Natural killer cell (primary cell): ENCODE measurements at regions not wholly inside any gene's neighbourhood (a gene's known extent, or its start where the extent isn't known, plus 50 kb on each side); places are given as distances from the start of the nearest gene placed in this dataset.

Source experiments
- ATAC-seq, 3 donors: fragments of 150-1000 bp in 2 of 3; fragments of 200-7000 bp in 1 of 3; cut with Tn5 transposase; 1 replicate in 1 of 3; 2 replicates in 2 of 3; pipeline ENCODE4 v1.10.0; 2021; ENCODE audit warnings: mild to moderate bottlenecking in 2 of 3, moderate library complexity in 2 of 3
- DNase-seq, 2 donors: peaks; one replicate each; pipeline versions ENCODE4 v3.0.0 to v3.0.0-alpha.2; 2013 to 2021; ENCODE audit warnings: mixed read lengths in 1 of 2
- H3K27ac ChIP-seq: one replicate; pipeline ENCODE4 v1.5.1; 2013; ENCODE audit warnings: mild to moderate bottlenecking, low read length
- H3K27me3 ChIP-seq: one replicate; pipeline ENCODE4 v1.6.1; 2013; ENCODE audit warnings: low read length; ENCODE audit not compliant: control insufficient read depth, insufficient read depth
- H3K36me3 ChIP-seq: one replicate; pipeline ENCODE4 v1.6.1; 2013; ENCODE audit warnings: low read length; ENCODE audit not compliant: control insufficient read depth, insufficient read depth
- H3K4me1 ChIP-seq: one replicate; pipeline ENCODE4 v1.6.1; 2013; ENCODE audit warnings: low read length; ENCODE audit not compliant: control insufficient read depth, insufficient read depth
- H3K4me3 ChIP-seq: one replicate; pipeline ENCODE4 v1.5.1; 2013; ENCODE audit warnings: low read length
- H3K9me3 ChIP-seq: one replicate; pipeline ENCODE4 v1.6.1; 2013; ENCODE audit warnings: low read length; ENCODE audit not compliant: control insufficient read depth, insufficient read depth
- H3K27ac Mint-ChIP-seq, 2 donors: one replicate each; pipeline ENCODE4 v1.8.0; 2022; ENCODE audit warnings: mild to moderate bottlenecking in 2 of 2, mixed read lengths in 2 of 2, moderate library complexity in 1 of 2
- H3K27me3 Mint-ChIP-seq, 2 donors: one replicate each; pipeline ENCODE4 v1.8.0; 2022; ENCODE audit warnings: low read depth in 2 of 2, mixed read lengths in 2 of 2
- H3K36me3 Mint-ChIP-seq: one replicate; pipeline ENCODE4 v1.8.0; 2022; ENCODE audit warnings: mixed read lengths
- H3K4me1 Mint-ChIP-seq, 2 donors: one replicate each; pipeline ENCODE4 v1.8.0; 2022; ENCODE audit warnings: mixed read lengths in 2 of 2
- H3K4me3 Mint-ChIP-seq: one replicate; pipeline ENCODE4 v1.8.0; 2022; ENCODE audit warnings: mild to moderate bottlenecking, moderate library complexity, mixed read lengths
- H3K9me3 Mint-ChIP-seq, 2 donors: one replicate each; pipeline ENCODE4 v1.8.0; 2022; ENCODE audit warnings: mixed read lengths in 2 of 2
- WGBS: methylation state at CpG from one replicate; pipeline ENCODE4 v1.1.7; 2013; ENCODE audit warnings: missing lambda C conversion rate; ENCODE audit not compliant: insufficient coverage; 5-methylcytosine and 5-hydroxymethylcytosine counted together
- intact Hi-C: fragments of 100-400 bp; cut with micrococcal nuclease; formaldehyde crosslinking; loops from one replicate; pipeline ENCODE4 v1.14.2; 2022
- TF ChIP-seq, protein P1 (sequence below): fragments of 200-600 bp; IDR thresholded peaks from one replicate; pipeline ENCODE4 v1.8.0; 2022; ENCODE audit warnings: antibody characterized with exemption

DNA sequence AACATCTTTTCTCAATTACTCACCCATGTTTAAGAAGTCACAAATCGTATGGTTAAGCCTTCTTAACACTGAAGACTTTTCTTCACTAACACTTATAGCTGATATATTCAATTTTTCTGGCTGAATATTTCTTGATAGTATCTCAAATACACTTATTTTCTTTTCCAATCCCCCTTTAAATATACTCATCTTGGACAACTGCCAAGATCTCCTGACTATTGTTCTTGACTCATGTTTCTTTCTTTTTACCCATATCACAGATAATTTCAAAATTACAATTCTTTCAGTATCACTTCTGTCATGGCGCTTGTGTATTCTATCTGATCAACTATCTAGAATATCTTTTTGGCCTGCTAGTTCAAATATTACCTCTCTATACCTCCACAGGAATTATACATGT, 954.3 kb upstream of the ACVR2A start:
- no peak for DNase-seq
- peaks cover 10 to 21% of the 10 kb centered on the region in 2 donors for H3K9me3 Mint-ChIP-seq
- TF ChIP-seq, protein P1, sequence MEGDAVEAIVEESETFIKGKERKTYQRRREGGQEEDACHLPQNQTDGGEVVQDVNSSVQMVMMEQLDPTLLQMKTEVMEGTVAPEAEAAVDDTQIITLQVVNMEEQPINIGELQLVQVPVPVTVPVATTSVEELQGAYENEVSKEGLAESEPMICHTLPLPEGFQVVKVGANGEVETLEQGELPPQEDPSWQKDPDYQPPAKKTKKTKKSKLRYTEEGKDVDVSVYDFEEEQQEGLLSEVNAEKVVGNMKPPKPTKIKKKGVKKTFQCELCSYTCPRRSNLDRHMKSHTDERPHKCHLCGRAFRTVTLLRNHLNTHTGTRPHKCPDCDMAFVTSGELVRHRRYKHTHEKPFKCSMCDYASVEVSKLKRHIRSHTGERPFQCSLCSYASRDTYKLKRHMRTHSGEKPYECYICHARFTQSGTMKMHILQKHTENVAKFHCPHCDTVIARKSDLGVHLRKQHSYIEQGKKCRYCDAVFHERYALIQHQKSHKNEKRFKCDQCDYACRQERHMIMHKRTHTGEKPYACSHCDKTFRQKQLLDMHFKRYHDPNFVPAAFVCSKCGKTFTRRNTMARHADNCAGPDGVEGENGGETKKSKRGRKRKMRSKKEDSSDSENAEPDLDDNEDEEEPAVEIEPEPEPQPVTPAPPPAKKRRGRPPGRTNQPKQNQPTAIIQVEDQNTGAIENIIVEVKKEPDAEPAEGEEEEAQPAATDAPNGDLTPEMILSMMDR: no peak
- Histone ChIP-seq H3K4me1 (no peaks in the 10 kb centered on the region), H3K27ac (no peak overlapping the region), H3K36me3 (no peaks in the 10 kb centered on the region), H3K4me3 (no peak overlapping the region), H3K9me3 (no peaks in the 10 kb centered on the region), H3K27me3 (no peaks in the 10 kb centered on the region)
- H3K36me3 Mint-ChIP-seq: no peaks in the 10 kb centered on the region
- ATAC-seq: no peak
- WGBS: 82% methylated on average over 1 of the region's 2 CpGs
- H3K27ac Mint-ChIP-seq: no peak overlapping the region
- H3K4me3 Mint-ChIP-seq: no peak overlapping the region
- H3K27me3 Mint-ChIP-seq: no peaks in the 10 kb centered on the region
- intact Hi-C loops: no loop called here
- no peaks in the 10 kb centered on the region for H3K4me1 Mint-ChIP-seq

DNA sequence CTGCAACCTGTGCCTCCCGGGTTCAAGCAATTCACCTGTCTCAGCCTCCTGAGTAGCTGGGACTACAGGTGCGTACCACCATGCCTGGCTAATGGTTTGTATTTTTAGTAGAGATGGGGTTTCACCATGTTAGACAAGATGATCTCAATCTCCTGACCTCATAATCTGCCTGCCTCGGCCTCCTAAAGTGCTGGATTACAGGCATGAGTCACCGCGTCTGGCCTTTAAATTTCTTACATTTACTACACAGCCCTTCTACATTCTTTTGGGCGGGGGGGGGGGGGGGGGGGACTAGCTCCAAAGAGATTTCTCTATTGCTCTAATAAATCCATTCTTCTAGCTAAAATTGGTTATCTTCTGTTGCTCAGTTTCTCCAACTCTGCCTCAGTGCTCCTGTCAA, 964.9 kb upstream of the ACVR2A start:
- no peaks in the 10 kb centered on the region for H3K4me1 ChIP-seq
- H3K27ac ChIP-seq: no peak overlapping the region
- no peak overlapping the region for H3K4me3 Mint-ChIP-seq

DNA sequence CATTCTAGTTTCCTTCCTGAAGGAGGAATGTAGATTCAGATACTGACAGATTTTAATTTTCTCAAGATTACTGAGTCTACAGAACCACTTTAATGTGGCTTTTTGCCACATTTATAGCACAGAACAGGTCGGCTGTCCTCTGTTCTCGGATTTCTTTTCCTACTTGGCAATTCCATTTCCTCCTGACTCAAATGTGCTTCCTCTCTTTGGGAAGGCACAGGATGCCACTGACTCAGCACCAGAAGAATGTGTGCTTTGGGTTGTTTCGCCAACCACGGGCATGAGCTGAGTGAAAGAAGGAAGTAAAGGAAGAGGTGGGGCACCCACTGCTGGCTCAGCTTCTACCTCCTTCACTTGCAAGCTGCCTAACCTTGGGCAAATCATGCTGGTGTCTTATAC, 970.6 kb upstream of the ACVR2A start:
- TF ChIP-seq, protein P1: no peak
- H3K9me3 ChIP-seq: no peaks in the 10 kb centered on the region
- H3K9me3 Mint-ChIP-seq: peaks cover 0 to 10% of the 10 kb centered on the region in 2 donors
- H3K36me3 Mint-ChIP-seq: no peaks in the 10 kb centered on the region
- H3K4me1 ChIP-seq: no peaks in the 10 kb centered on the region
- ATAC-seq (no peak), DNase-seq (no peak)
- intact Hi-C loops: no loop called here
- WGBS: 1% methylated on average over 3 of the region's 4 CpGs
- no peaks in the 10 kb centered on the region for H3K4me1 Mint-ChIP-seq
- H3K27ac Mint-ChIP-seq: no peak overlapping the region
- no peaks in the 10 kb centered on the region for H3K27me3 Mint-ChIP-seq
- no peak overlapping the region for H3K4me3 ChIP-seq
- no peaks in the 10 kb centered on the region for H3K36me3 ChIP-seq
- no peak overlapping the region for H3K4me3 Mint-ChIP-seq
- no peaks in the 10 kb centered on the region for H3K27me3 ChIP-seq
- no peak overlapping the region for H3K27ac ChIP-seq

More for the DNA sequence above, 964.9 kb upstream of the ACVR2A start:
- ATAC-seq: no peak
- H3K27me3 Mint-ChIP-seq: no peaks in the 10 kb centered on the region
- H3K36me3 ChIP-seq: no peaks in the 10 kb centered on the region
- H3K36me3 Mint-ChIP-seq: no peaks in the 10 kb centered on the region
- intact Hi-C loops: no loop called here
- peaks cover 7 to 18% of the 10 kb centered on the region in 2 donors for H3K9me3 Mint-ChIP-seq
- DNase-seq: no peak
- H3K27me3 ChIP-seq: no peaks in the 10 kb centered on the region
- WGBS: 75% methylated on average over 4 of the region's 6 CpGs
- H3K4me3 ChIP-seq: no peak overlapping the region
- peaks cover 3% of the 10 kb centered on the region for H3K9me3 ChIP-seq
- no peak overlapping the region for H3K27ac Mint-ChIP-seq
- TF ChIP-seq, protein P1: no peak
- H3K4me1 Mint-ChIP-seq: no peaks in the 10 kb centered on the region

DNA sequence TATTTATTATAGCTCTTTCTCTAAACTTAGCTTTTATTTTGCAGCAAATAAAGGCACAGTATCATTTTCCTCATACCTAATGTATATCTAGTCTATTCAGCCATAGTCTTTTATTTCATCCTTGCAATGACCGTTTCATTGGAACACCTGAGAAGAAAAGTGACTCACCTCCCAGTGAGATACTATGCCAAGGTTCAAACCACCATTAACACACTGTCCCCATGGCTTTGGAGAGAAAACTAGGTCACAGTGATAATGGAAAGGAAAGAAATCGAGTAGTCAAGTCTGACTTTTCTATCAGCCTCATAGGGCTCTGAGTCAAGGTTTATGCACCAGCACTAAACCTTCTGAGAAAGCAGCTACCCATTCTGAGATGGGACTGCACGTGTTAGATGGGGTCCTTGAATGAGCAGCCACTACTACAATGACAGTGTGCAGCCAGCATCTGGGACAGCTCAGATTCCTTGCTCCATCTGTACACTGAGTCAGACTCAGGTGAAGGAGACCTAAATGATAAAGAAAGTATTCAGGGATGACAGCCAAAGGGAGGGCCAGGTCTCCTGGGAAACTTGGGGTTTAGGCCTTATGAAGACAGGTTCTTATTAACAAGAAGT, 971.1 kb upstream of the ACVR2A start:
- Mint-ChIP-seq H3K27ac (no peak overlapping the region), H3K36me3 (no peaks in the 10 kb centered on the region), H3K4me1 (no peaks in the 10 kb centered on the region), H3K27me3 (no peaks in the 10 kb centered on the region), H3K4me3 (no peak overlapping the region), H3K9me3 (peaks cover 0 to 6% of the 10 kb centered on the region in 2 donors)
- Histone ChIP-seq H3K4me3 (no peak overlapping the region), H3K27me3 (no peaks in the 10 kb centered on the region), H3K36me3 (no peaks in the 10 kb centered on the region), H3K9me3 (no peaks in the 10 kb centered on the region), H3K4me1 (no peaks in the 10 kb centered on the region), H3K27ac (no peak overlapping the region)
- DNase-seq (no peak), ATAC-seq (no peak)
- 68% methylated on average over 3 of the region's 3 CpGs for WGBS
- TF ChIP-seq, protein P1: no peak
- intact Hi-C loops: no loop called here
